HG02623 (cell line): ENCODE measurements at regions not wholly inside any gene's neighbourhood (a gene's known extent, or its start where the extent isn't known, plus 50 kb on each side); places are given as distances from the start of the nearest gene placed in this dataset.
A peak's percentile ranks its signal among the peaks of the same experiment; 100 is the strongest.
"Not testable (repeated sequence)": the region's sequence is repeated elsewhere in the genome, so short reads cannot be mapped to it uniquely, and the experiment has no call there.

ENCODE experiments used
- ATAC-seq: cut with Tn5 transposase; IDR thresholded peaks from one replicate; pipeline ENCODE4 v1.9.1; 2021; ENCODE audit warnings: moderate library complexity; ENCODE audit not compliant: unreplicated experiment

DNA sequence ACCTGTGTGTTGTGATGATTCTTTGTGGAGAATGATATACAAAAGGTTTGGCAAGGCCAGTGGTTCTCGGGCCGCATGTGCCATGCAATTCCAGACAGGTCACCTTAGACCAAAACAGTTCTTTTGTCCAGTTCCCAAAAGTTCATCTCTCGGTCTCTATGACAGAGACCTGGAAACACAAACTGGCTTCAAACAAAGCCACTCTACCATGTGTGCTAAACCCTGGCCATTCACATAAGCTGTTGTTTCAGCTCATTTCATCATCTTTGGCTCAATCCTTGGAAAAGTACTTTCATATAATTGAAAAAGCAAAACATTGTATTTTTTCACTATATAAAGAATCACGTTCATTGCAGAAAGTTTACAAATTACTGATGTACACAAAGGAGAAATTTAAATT, 210.5 kb upstream of the SEMA6A start:
- ATAC-seq = no peak

DNA sequence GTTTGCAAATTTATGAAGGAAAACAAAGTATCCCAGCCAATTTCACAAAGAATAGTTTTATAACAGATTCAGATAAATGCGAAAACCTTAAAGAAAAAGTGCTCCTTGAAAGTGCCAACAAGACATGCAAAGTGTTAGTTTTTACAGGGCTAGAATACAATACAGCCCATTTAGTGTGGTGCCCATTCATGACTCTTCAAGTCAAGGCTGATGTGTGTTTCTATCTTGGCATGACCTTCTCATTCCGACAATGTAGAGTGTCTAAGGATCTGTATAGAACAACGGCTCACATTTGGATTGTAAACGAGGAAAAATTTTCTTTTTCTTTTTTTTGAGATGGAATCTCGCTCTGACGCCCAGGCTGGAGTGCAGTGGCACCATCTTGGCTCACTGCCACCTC, 205.2 kb upstream of the SEMA6A start:
- ATAC-seq = no peak

DNA sequence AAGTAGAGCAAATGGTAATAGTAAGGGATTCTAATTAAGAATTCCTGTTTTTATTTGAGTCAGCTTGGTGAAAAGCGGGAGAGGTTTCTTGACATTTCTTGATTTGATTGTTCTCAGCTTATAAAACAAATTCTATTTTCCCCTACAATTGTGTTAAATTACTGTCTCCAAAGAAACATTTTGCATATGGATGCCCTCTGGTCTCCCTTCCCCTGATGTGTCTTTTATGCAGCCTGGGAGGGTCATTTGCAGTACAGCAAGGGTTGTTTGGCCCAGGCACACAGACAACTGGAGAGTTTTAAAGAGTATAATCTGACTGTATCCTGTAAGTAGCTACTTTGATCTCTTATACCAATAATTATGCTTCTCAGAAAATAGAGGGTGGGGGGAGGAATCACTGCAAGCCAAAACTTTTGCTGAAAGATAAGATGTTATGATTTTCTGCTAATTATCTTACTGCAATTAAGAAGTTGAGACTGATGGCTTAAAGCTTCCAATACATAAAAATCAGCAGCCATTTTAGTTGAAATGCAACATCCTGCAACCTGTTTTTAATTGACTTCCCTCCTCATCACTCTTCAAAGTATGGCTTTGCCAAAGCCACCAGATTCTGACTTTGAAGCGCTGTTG, 204.1 kb upstream of the SEMA6A start:
- ATAC-seq = no peak

DNA sequence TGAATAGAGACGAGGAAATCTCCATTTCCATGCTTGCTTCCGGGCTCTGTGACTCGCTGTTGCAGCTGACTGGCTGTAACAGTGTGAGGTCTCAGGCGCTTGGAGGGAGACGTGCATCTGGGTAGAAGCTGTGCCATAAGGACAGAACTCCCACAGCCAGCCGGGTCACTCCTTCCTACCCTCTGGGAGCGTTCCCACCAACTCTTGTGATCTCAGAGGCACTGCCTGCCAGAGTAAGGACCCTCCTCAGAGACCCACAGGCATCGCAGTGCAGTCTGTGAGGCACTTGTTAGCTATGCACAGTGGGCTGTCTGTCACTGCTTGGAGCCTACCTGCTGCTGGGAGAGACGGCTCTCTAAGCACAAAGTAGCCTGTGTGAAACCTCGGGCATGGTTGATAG, 203.4 kb upstream of the SEMA6A start:
- ATAC-seq = no peak

DNA sequence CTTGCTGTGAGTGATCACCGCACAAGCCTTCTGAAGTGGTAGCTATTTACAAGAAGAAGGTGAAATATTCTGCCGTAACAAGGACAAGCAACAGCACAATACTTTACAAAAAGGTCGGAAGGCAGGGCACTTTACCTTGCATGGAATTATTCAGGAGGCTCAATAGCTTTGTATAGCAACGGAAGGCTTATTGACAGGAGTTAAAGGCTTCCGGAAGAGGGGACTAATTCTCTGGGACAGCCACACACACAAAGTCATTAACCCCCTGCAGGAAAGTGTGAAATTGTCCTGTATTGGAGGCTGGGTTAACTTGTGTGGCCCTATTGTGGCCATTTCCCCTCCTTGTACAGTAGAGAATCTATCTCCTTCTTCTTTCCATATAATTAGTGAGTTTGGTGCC, 199.3 kb upstream of the SEMA6A start:
- ATAC-seq = no peak

DNA sequence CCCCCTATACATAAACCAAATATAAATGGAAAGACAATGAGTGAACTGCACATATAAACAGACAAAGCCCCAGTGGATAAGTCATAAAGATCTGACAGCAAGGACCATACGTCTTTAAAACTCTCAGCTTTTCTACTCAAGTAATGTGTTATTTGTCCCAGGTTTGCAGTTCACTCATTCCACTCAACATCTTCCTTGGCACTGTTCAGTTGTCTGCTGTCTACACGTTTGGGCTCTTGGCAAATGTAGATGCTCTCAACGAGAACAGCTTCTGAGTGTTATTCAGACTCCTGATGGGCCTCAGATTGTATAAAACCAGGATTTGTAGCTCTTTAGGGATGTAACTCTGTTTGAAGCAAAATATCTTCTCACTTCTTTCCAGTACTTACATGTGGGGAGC, 198.2 kb upstream of the SEMA6A start:
- no peak for ATAC-seq

DNA sequence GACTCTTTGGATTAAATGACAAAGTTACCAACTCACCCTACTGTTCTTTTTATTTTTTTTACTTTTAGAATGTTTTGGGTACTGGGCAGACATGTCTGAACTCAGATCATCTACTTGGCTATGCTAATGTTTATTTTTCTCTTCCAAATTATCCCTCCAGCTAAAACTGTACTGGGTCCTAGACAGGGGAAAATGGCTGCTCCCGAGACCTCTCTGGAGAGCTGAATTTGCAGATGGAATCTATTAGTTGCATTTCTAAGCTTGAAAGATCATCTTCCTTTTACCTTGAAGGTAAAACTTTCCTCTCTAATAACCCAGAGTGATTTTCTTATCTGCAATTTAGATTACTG, 197.5 kb upstream of the SEMA6A start:
- ATAC-seq = no peak

DNA sequence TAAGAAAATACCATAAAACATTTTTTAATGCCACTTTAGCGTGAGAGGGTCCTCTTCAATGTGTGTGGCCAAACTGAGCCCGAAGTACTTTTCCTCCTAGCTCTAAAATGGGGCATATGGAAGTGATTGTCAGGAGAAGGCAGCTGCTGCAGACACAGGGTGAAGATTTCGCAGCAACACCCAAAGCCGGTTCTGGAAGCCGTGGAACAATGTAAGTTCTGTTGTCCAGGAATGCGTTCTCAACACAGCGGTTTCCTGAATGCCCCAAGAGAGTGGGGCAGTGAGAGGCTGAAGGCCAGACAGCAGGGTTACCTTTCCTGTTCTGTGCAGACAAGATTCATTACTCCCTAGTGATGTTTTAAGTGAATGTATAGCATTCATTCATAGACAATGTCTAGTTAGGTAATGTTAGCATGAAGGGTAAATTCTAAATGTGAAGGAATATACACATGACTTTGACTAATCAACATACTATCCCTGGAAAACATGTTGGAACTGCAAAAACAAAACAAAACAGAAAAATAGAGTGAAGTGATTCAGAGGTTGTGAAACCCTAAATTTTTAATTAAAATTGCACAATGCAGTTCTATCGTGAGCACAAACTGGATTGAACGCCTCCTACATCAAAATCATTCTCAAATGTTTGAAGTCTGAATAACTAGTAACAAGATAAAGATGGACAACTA, 197.0 kb upstream of the SEMA6A start:
- no peak for ATAC-seq

DNA sequence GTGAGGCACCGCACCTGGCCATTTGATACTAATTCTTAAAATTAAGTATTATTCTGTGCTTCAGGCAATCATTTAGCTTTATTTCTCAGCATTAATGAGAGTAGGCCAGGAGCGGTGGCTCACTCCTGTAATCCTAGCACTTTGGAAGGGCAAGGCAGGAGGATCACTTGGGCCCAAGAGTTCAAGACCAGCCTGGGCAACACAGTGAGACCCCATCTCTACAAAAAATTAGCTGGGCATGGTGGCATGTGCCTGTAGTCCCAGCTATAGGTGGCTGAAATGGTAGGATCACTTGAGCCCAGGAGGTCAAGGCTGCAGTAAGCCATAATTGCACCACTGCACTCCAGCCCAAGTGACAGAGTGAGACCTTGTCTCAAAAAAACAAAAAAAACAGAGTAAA, 195.3 kb upstream of the SEMA6A start:
- not testable (repeated sequence) for ATAC-seq

DNA sequence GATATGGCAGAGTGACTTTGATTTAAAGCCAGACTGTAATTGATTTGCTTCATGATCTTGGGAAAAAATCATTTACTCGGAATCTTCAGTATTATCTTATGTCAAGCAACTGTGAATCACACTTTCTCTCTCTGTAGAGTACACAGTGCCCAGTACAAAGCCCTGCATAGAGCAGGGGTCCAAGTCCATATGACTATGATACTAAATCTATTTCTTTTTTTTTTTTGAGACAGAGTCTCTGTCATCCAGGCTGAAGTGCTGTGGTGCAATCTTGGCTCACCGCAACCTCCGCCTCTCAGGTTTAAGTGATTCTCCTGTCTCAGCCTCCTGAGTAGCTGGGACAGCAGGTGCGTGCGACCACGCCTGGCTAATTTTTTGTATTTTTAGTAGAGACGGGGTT, 194.8 kb upstream of the SEMA6A start:
- no peak for ATAC-seq

DNA sequence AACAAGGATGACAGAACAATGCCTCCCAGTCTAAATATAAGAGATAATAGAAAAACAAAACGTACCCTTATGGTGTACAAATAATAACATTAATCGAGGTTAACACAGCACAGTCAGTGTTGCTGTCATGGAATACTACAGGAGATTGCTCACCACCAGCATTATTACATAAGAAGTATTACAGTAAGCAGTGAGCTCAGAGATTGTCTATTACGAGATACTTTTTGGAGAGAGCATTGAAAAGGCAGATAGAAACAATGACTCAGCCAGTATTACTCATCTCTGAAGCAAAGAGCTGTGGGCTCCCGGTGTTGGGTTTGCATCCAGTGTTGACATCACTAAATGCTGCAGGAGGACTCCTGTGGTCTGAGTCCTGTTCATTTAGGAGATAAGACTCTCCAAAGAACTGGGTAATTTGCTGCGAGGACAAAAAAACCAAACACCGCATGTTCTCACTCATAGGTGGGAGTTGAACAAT, 191.9 kb upstream of the SEMA6A start:
- peak; percentile 38 for ATAC-seq

DNA sequence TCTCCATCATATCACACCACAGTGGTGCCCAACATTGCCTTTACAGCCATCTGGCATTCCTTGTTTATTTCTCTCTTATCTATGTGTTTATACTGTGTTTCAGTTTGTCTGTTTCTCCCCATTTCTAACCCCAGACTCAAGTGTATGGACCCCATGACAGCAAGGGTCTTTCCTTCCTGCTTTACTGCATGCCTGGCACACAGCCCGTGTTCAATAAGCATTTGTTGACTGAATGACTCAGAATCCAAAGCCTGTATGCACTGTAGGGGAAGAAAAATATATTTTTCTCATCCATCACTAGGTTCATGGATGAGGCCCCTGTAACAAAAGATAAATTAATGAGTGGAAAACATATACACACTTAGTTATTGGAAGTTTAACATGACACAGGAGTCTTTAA, 190.8 kb upstream of the SEMA6A start:
- ATAC-seq = no peak

DNA sequence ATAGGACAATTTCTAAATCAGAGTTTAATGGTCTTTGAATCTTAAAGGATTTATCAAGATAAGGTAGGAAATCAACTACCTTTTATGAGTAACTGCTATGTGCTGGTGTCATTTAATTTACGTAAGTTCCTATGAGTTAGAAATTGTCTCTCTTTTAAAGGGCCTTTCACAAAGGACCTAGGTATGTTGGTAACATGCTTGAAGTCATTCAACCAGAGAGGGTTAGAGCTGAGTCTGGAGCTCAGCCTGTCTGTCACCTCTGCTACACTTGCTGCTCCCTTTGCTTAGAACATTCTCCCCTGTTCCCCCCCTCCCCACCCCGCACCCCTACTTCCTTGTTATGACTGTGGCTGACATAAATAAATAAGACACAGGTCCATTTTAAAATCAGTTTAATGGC, 190.3 kb upstream of the SEMA6A start:
- ATAC-seq = no peak

DNA sequence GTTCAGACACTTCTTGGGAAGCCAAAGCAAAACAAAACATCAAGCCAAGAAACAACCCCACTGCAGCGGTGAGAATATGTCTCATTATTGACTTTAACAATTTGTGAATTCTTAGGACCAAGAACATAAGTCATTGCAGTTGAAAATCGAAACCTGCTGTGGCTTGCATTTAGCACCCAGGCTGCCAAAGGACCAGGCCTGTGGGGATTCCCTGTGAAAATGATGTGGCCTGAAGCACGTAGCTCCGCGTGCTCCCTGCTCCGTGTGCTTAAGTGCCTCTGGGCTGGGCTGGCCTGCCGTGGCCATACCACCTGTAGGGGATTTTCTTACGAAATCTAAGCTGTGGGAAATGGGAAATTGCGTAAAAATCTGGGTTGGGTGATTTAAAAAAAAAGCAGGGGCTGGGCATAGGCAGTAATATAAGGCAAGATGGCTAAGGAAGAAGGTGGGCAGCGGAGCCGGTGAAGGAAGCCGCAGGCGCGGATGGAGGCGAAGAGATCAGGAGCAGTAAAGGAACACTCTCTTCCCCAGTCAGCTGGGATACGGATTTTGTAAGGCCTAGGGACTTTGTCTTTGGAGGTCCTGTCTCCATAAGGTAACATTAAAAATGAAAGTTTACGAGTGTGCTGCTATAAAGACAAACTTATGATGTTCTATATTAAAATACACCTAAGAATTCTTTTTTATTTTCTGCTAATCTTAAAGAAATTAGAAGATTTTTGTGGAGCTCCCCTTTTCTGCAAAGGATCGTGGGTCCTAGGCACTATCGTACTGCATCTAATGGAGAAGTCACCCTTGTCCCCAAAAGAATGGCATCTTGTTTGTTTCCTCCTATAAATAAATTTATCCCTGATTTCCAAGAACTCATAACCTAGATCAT, 189.6 kb upstream of the SEMA6A start:
- peak; percentile 73 for ATAC-seq

DNA sequence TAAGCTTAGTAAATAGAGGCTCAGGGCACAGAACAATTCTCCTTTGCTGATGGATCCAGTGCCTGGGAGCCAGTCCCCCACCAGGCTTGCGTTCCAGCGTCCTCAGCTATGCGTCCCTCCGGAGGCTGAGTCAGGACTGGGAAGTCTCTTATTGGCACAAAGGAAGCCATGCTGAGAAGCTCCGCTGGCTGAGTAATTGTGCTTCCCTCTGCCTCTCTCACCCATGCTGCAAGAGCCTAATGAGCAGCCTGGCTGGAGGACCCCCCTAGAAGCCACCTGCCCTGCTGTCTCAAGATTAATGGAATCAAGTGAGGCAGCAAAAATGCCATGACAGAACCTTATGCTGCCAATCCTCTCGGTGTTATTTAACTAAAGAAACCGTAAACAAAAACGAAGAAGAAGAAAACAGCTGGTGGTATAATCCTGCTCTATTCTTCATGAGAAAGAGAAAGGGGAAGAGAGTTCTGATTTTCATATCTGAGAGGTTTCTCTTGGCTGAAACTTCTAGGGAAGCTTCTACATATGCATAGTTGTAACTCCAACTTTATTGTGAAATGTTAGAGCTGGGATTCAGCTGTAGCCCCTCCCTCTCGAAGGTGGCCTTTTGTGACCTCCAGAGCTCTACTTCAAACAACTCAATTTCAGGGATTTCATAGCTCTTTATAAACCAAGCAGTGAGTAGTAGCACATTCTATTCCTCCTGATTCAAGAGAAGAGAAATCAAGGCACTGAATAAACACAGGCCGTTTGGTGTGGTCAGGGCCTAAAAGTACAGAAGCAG, 185.4 kb upstream of the SEMA6A start:
- ATAC-seq = no peak

DNA sequence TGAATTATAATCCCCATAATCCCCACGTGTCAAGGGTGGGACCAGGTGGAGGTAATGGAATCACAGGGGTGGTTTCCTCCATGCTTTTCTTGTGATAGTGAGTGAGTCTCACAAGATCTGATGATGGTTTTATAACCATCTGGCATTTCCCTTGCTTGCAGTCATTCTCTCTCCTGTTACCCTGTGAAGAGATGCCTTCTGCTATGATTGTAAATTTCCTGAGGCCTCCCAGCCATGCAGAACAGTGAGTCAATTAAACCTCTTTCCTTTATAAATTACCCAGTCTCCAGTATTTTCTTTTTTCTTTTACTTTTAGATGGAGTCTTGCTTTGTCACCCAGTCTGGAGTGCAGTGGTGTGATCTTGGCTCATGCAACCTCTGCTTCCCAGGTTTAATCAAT, 182.7 kb upstream of the SEMA6A start:
- no peak for ATAC-seq

DNA sequence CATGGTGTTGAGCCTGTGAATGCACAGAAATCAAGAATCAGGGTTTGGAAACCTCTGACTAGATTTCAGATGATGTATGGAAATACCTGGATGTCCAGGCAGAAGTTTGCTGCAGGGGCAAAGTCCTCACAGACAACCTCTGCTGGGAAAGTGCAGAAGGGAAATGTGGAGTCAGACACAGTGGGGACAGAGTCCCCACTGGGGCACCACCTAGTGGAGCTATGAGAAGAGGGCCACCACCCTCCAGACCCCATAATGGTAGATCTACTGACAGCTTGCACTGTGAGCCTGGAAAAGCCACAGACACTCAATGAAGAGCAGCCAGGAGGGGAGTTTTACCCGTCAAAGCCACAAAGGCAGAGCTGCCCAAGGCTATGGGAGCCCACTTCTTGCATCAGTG, 181.9 kb upstream of the SEMA6A start:
- no peak for ATAC-seq

DNA sequence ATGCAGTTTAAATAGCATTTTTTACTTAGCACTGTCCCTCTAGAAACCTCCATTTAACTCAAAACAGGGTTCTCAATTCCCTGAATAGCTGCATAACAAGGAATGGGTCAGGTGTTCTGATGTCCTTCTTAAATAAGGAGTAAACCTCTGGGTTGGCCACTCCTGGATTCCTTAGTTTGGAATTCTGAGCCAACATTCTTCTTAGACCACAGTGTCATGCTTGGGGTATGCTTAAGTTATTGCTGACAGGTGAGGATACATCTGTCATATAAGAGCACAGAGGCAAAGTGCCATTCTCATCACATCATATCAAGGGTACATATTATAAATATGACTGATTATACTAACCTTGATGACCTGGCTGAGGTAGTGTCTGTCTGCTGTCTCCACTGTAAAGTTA, 179.9 kb upstream of the SEMA6A start:
- ATAC-seq = no peak

DNA sequence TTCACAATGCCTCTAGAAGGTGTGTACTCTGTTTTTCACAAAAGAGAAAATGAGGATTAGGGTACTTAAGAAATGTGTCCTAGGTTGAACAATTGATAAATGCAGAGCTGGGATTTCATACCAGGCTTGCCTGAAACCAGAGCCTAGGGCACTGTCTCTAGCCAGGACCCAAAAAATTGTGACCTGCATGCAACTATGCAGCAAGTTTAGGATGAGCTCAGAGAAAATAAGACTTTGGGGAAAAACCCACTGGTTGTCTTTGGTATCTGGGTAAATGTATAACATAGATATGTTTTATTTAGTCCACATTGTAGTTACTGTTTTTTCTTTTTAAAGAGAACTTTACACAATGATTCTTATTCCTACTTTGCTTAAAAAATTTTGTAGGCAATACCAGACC, 177.1 kb upstream of the SEMA6A start:
- no peak for ATAC-seq

DNA sequence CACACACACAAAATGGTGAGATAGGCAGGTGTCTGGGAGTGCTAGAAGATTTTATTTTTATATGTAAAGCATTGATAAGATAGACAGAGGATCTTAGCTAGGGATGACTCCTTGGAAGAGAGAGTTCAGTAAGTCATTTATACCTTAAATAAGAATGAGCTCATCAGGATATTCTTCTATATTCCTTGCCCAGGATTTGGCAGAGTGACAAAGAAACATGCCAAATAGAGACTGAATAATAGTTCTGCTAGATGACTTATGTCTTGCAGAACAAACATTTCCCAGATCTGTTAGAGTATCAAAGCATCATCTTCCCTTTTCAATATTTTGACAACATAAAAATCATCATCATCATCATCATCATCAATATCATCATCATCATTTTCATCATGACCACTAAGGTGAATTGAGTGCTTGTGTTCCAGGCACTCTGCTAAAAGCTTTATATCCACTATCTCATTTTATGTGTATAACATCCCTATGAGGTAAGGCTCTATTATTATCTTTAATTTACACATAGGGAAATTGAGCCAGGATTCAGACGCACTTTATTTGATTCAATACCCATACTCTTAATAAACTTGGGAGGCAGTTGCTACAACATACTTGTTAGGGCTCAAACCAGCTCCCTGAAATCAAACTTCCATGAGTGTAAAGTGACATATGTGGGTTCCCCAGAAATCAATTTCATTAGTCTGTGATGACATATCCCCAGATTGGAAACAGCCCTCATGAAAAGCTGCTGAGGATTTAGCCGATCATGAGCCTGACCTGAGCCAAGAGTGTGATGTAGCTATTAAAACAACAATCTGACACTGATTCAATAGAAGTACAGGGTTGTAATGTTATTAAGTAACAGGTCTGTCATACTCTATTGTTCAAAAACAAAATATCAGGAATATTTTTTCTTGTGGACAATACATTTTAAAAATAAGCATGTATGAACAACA, 176.3 kb upstream of the SEMA6A start:
- no peak for ATAC-seq
